HCT116 (cell line): ENCODE measurements at regions not wholly inside any gene's neighbourhood (a gene's known extent, or its start where the extent isn't known, plus 50 kb on each side); places are given as distances from the start of the nearest gene placed in this dataset.

Experiments
- ATAC-seq: fragments of 200-7000 bp; cut with Tn5 transposase; 2 replicates; pipeline ENCODE4 v1.9.1; 2020; ENCODE audit warnings: mild to moderate bottlenecking, moderate library complexity
- BruUV-seq: library from RNA; stranded (reverse); fragments of 400-500 nt; replicated peaks from 2 replicates; lab custom pipeline; 2021; lab: Mats Ljungman, UMichigan
- CTCF ChIA-PET: fragments of 300-600 bp; sonication (Branson Sonifier 250); formaldehyde crosslinking; loops from one replicate; lab custom pipeline; 2021; ENCODE audit warnings: antibody characterized with exemption; lab: Charles Lee
- POLR2A ChIA-PET: fragments of 300-600, 350-600 bp; sonication (Branson Sonifier 250); formaldehyde crosslinking; loops from one replicate; lab custom pipeline; 2021; ENCODE audit warnings: antibody characterized with exemption; lab: Charles Lee
- RAD21 ChIA-PET, 2 experiments: fragments of 300-600 bp; sonication (Branson Sonifier 250); formaldehyde crosslinking; loops; one replicate each; lab custom pipeline; 2023; ENCODE audit warnings: low total read pairs in 2 of 2; ENCODE audit not compliant: uncharacterized antibody in 2 of 2, unreplicated experiment in 2 of 2, low non-redundant PET in 1 of 2; lab: Charles Lee
- DNase-seq: peaks from one replicate; pipeline ENCODE4 v3.0.0-alpha.2; 2010; ENCODE audit warnings: low read depth, low spot score
- H2AFZ ChIP-seq: fragments of 200-600 bp; shearing (Covaris generic), sonication (generic); 2 replicates; pipeline ENCODE4 v1.6.1; 2017; ENCODE audit warnings: low read depth, mixed run types, mixed read lengths, antibody characterized with exemption, low read length; ENCODE audit not compliant: poor library complexity, severe bottlenecking
- H3K27ac ChIP-seq: 2 replicates; pipeline ENCODE4 v1.5.1; 2012; ENCODE audit warnings: low read depth, low read length
- H3K27me3 ChIP-seq: fragments of 200-600 bp; sonication (generic); 2 replicates; pipeline ENCODE4 v1.6.1; 2016; ENCODE audit warnings: mixed run types, low read length, mixed read lengths; ENCODE audit not compliant: insufficient read depth
- H3K36me3 ChIP-seq, 2 experiments: fragments of 200-500 bp in 1 of 2; fragments of 200-600 bp in 1 of 2; sonication (Bioruptor generic) in 1 of 2; sonication (generic) in 1 of 2; 2 replicates each; pipeline versions ENCODE4 v1.5.1 to v1.6.1; 2014 to 2016; ENCODE audit warnings: low read length in 2 of 2, inconsistent platforms in 1 of 2, mixed read lengths in 1 of 2, mixed run types in 1 of 2; ENCODE audit not compliant: insufficient read depth in 2 of 2, control insufficient read depth in 1 of 2
- H3K4me1 ChIP-seq, 2 experiments: fragments of 200-600 bp in 1 of 2; sonication (generic) in 1 of 2; 2 replicates each; pipeline versions ENCODE4 v1.5.1 to v1.6.1; 2012 to 2017; ENCODE audit warnings: low read length in 2 of 2, inconsistent platforms in 1 of 2, mild to moderate bottlenecking in 1 of 2, mixed read lengths in 1 of 2, mixed run types in 1 of 2, moderate library complexity in 1 of 2; ENCODE audit not compliant: insufficient read depth in 2 of 2, control insufficient read depth in 1 of 2
- H3K4me2 ChIP-seq: fragments of 200-600 bp; sonication (generic); 2 replicates; pipeline ENCODE4 v1.6.1; 2017; ENCODE audit warnings: mixed run types, low read length, mixed read lengths
- H3K4me3 ChIP-seq, 2 experiments: fragments of 200-600 bp in 1 of 2; sonication (generic) in 1 of 2; replicated peaks in 1 of 2; 2 replicates each; pipeline ENCODE4 v1.5.1; 2011 to 2016; ENCODE audit warnings: low read length in 2 of 2, control low read depth in 1 of 2, low read depth in 1 of 2, mild to moderate bottlenecking in 1 of 2, mixed read lengths in 1 of 2, mixed run types in 1 of 2
- H3K79me2 ChIP-seq: fragments of 200-600 bp; sonication (generic); 2 replicates; pipeline ENCODE4 v1.6.1; 2017; ENCODE audit warnings: mild to moderate bottlenecking, mixed run types, low read length, moderate library complexity, mixed read lengths; ENCODE audit not compliant: insufficient read depth
- H3K9ac ChIP-seq: fragments of 200-600 bp; sonication (generic); 2 replicates; pipeline ENCODE4 v1.6.1; 2016; ENCODE audit warnings: low read length, mixed read lengths
- H3K9me2 ChIP-seq: fragments of 200-600 bp; sonication (generic), shearing (Covaris generic); 2 replicates; pipeline ENCODE4 v1.6.1; 2017; ENCODE audit warnings: mixed run types, mild to moderate bottlenecking, moderate library complexity; ENCODE audit not compliant: insufficient read depth
- H3K9me3 ChIP-seq, 2 experiments: fragments of 200-500 bp in 1 of 2; fragments of 200-600 bp in 1 of 2; sonication (Bioruptor generic) in 1 of 2; sonication (generic) in 1 of 2; 2 replicates each; pipeline ENCODE4 v1.6.1; 2014 to 2017; ENCODE audit warnings: low read length in 2 of 2, mixed read lengths in 2 of 2, inconsistent platforms in 1 of 2, low read depth in 1 of 2, mild to moderate bottlenecking in 1 of 2, mixed run types in 1 of 2, moderate library complexity in 1 of 2; ENCODE audit not compliant: control insufficient read depth in 1 of 2, insufficient read depth in 1 of 2
- H4K20me1 ChIP-seq: fragments of 200-600 bp; sonication (generic), shearing (Covaris generic); 2 replicates; pipeline ENCODE4 v1.6.1; 2017; ENCODE audit warnings: mixed run types, mild to moderate bottlenecking, moderate library complexity; ENCODE audit not compliant: insufficient read depth
- ATF3 ChIP-seq: IDR thresholded peaks from 2 replicates; pipeline ENCODE4 v1.6.1; 2012
- CBX3 ChIP-seq: IDR thresholded peaks from 2 replicates; pipeline ENCODE4 v1.6.1; 2012; ENCODE audit warnings: low read depth
- CEBPB ChIP-seq: IDR thresholded peaks from 2 replicates; pipeline ENCODE4 v1.6.1; 2012; ENCODE audit warnings: low read depth
- CTCF ChIP-seq, 3 experiments: fragments of 200-600 bp in 1 of 3; sonication (generic) in 1 of 3; IDR thresholded peaks in 2 of 3; conservative IDR thresholded peaks in 1 of 3; 2 replicates each; pipeline ENCODE4 v1.5.1; 2012 to 2017; ENCODE audit warnings: low read depth in 2 of 3, low read length in 2 of 3, antibody characterized with exemption in 1 of 3, borderline replicate concordance in 1 of 3, control low read depth in 1 of 3, mild to moderate bottlenecking in 1 of 3, mixed read lengths in 1 of 3, mixed run types in 1 of 3, moderate library complexity in 1 of 3; ENCODE audit not compliant: insufficient read depth in 1 of 3
- EGR1 ChIP-seq: IDR thresholded peaks from 2 replicates; pipeline ENCODE4 v1.6.1; 2012; ENCODE audit warnings: low read depth
- ELF1 ChIP-seq: IDR thresholded peaks from 2 replicates; pipeline ENCODE4 v1.6.1; 2012; ENCODE audit warnings: low read depth, borderline replicate concordance
- EZH2 ChIP-seq: fragments of 200-600 bp; sonication (generic); IDR thresholded peaks from 2 replicates; pipeline ENCODE4 v1.6.1; 2017; ENCODE audit warnings: antibody characterized with exemption, mixed run types
- EZH2phosphoT487 ChIP-seq: fragments of 200-600 bp; IDR thresholded peaks from 2 replicates; pipeline ENCODE4 v1.6.1; 2018; ENCODE audit warnings: antibody characterized with exemption, borderline replicate concordance
- FOSL1 ChIP-seq: IDR thresholded peaks from 2 replicates; pipeline ENCODE4 v1.6.1; 2012; ENCODE audit warnings: low read depth
- JUND ChIP-seq: IDR thresholded peaks from 2 replicates; pipeline ENCODE4 v1.6.1; 2012
- POLR2A ChIP-seq: IDR thresholded peaks from 2 replicates; pipeline ENCODE4 v1.7.0; 2011; ENCODE audit warnings: borderline replicate concordance; ENCODE audit not compliant: insufficient read depth, insufficient read length; ENCODE audit errors: extremely low read depth
- POLR2AphosphoS5 ChIP-seq: IDR thresholded peaks from 2 replicates; pipeline ENCODE4 v1.6.1; 2011; ENCODE audit warnings: mild to moderate bottlenecking, low read depth, low read length, moderate library complexity
- REST ChIP-seq: IDR thresholded peaks from 2 replicates; pipeline ENCODE4 v1.6.1; 2012; ENCODE audit warnings: low read depth
- SP1 ChIP-seq: IDR thresholded peaks from 2 replicates; pipeline ENCODE4 v1.6.1; 2012; ENCODE audit warnings: low read depth
- SRF ChIP-seq: IDR thresholded peaks from 2 replicates; pipeline ENCODE4 v1.6.1; 2012; ENCODE audit warnings: low read depth
- TCF7L2 ChIP-seq: IDR thresholded peaks from 2 replicates; pipeline ENCODE4 v1.7.0; 2011; ENCODE audit warnings: borderline replicate concordance, inconsistent platforms; ENCODE audit not compliant: insufficient read depth, insufficient read length; ENCODE audit errors: extremely low read depth
- YY1 ChIP-seq: IDR thresholded peaks from 2 replicates; pipeline ENCODE4 v1.6.1; 2011; ENCODE audit warnings: low read length, low read depth, moderate library complexity, mild to moderate bottlenecking; ENCODE audit not compliant: insufficient replicate concordance; ENCODE audit errors: extremely low read depth
- ZBTB33 ChIP-seq: IDR thresholded peaks from 2 replicates; pipeline ENCODE4 v1.6.1; 2011; ENCODE audit warnings: mild to moderate bottlenecking, low read length, moderate library complexity; ENCODE audit not compliant: insufficient replicate concordance; ENCODE audit errors: extremely low read depth
- ZFX ChIP-seq: fragments of 450-650 bp; IDR thresholded peaks from 2 replicates; pipeline ENCODE4 v1.6.1; 2017
- ZNF274 ChIP-seq: fragments of 200-500 bp; sonication (Bioruptor generic); IDR thresholded peaks from 2 replicates; pipeline ENCODE4 v1.6.1; 2014; ENCODE audit warnings: mild to moderate bottlenecking, low read depth, low read length, inconsistent platforms
- intact Hi-C: fragments of 100-400 bp; cut with micrococcal nuclease; formaldehyde crosslinking; loops from 2 replicates; pipeline ENCODE4 v1.10.0; 2022

- Histone ChIP-seq H4K20me1 (no peaks in the 10 kb centered on the region), H3K4me3 (no peak overlapping the region), H3K4me2 (no peak overlapping the region), H3K27ac (no peak overlapping the region), H3K79me2 (no peaks in the 10 kb centered on the region), H3K27me3 (no peaks in the 10 kb centered on the region), H3K4me1 (no peaks in the 10 kb centered on the region), H3K9me3 (no peaks in the 10 kb centered on the region), H3K36me3 (no peaks in the 10 kb centered on the region), H3K9ac (no peak overlapping the region), H2AFZ (no peak overlapping the region), H3K9me2 (no peaks in the 10 kb centered on the region)
- no TSS peak for BruUV-seq
- DNase-seq = no peak
- CTCF ChIA-PET = no interaction called here
- TF ChIP-seq JUND = no peak
- no peak for TF ChIP-seq EZH2phosphoT487
- no peak for TF ChIP-seq EZH2
- no peak for TF ChIP-seq REST
- no peak for TF ChIP-seq ZFX
- TF ChIP-seq ZBTB33 = no peak
- no peak for TF ChIP-seq SP1
- TF ChIP-seq EGR1 = no peak
- no peak for TF ChIP-seq CEBPB
- TF ChIP-seq SRF = no peak
- TF ChIP-seq CBX3 = no peak
- TF ChIP-seq ATF3 = no peak
- no peak for TF ChIP-seq ELF1
- no peak for TF ChIP-seq CTCF (IDR thresholded peaks at IDR 0.05 in 2 of 3, conservative IDR thresholded peaks at IDR 0.05 in 1 of 3; ENCODE audit: borderline replicate concordance in 1 of 3, insufficient read depth in 1 of 3, low read depth in 2 of 3, low read length in 2 of 3)
- TF ChIP-seq POLR2A = no peak
- no peak for TF ChIP-seq POLR2AphosphoS5
- TF ChIP-seq FOSL1 = no peak
- TF ChIP-seq TCF7L2 = no peak
- TF ChIP-seq ZNF274 = no peak
- TF ChIP-seq YY1 = no peak
- POLR2A ChIA-PET = no interaction called here
- intact Hi-C loops = no loop called here
- no peak for ATAC-seq
- RAD21 ChIA-PET = no interaction called here
Measured at GRCh38 chr3:4029135-4029534, 229.9 kb downstream of the LRRN1 start.
